T-helper 1 cell treated with Interleukin-12 subunit alpha and Interleukin-12 subunit beta and Interleukin-4 antibody, amounts not matched to agents 30 μg/mL and 1 μg/mL, for 36 hours (primary cell): ENCODE measurements at regions not wholly inside any gene's neighbourhood (a gene's known extent, or its start where the extent isn't known, plus 50 kb on each side); places are given as distances from the start of the nearest gene placed in this dataset.

ENCODE experiments used
- H3K27ac Mint-ChIP-seq: one replicate; pipeline ENCODE4 v1.8.0; 2021; ENCODE audit warnings: mild to moderate bottlenecking, mixed read lengths
- H3K27me3 Mint-ChIP-seq: one replicate; pipeline ENCODE4 v1.8.0; 2021; ENCODE audit warnings: low read depth, mixed read lengths
- H3K36me3 Mint-ChIP-seq: one replicate; pipeline ENCODE4 v1.8.0; 2021; ENCODE audit warnings: low read depth, mixed read lengths
- H3K4me1 Mint-ChIP-seq: one replicate; pipeline ENCODE4 v1.8.0; 2021; ENCODE audit warnings: low read depth, mixed read lengths
- H3K4me3 Mint-ChIP-seq: one replicate; pipeline ENCODE4 v1.8.0; 2021; ENCODE audit warnings: mild to moderate bottlenecking, moderate library complexity, mixed read lengths
- H3K9me3 Mint-ChIP-seq: one replicate; pipeline ENCODE4 v1.8.0; 2021; ENCODE audit warnings: mixed read lengths

DNA sequence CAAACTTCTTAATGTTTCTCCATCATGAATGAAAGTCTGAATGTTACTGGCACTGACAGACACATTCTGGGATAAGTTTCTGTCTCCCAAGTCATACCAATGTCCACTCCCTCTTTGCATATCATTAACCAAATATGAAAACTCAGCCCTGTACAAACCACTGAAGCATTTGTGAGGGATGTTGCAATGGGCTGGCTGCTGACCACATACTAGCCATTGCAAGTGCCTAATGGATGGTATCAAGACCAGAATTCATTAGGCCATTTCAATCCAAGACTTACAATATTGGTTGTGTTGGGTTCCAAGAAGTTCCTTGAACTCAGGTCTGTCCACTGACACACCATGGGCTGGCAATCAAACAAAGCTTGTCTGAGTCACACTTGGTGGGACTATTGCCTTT, 73.8 kb downstream of the CBLN2 start:
- H3K27me3 Mint-ChIP-seq: no peaks in the 10 kb centered on the region
- no peak overlapping the region for H3K27ac Mint-ChIP-seq
- no peaks in the 10 kb centered on the region for H3K9me3 Mint-ChIP-seq
- no peaks in the 10 kb centered on the region for H3K4me1 Mint-ChIP-seq
- no peaks in the 10 kb centered on the region for H3K36me3 Mint-ChIP-seq
- no peak overlapping the region for H3K4me3 Mint-ChIP-seq

DNA sequence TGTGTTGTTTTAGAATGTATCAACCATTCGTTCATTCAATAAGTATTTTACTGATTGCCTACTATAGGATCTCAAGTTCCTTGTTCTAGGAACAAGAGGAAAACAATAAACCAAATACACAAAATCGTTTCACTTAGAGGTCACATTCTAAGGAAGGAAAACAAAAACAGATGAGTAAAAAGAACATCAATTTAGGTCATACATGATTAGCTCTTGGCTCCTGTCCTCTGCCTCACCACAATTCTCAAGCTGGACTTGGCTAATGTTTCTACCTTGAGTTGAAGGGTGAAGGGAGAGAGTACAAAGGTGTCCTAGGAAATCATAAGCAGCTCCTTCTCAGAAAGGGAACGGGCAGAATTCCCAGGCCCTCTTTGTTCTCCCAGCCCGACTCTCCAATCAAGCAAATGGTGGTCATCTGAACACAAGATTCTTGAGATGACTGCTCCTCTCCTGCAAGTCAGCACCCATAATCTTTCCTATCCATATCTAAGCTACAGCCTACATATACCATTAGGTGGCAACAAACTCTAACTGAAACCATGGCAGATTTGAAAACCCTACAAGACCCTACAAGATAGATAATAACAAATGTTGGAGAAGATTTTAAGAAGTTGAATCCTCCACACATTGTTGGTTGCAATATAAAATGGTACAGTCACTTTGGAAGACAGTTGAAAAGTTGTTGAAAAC, 76.0 kb downstream of the CBLN2 start:
- Mint-ChIP-seq H3K27ac (no peak overlapping the region), H3K27me3 (no peaks in the 10 kb centered on the region), H3K4me3 (no peak overlapping the region), H3K4me1 (no peaks in the 10 kb centered on the region), H3K9me3 (no peaks in the 10 kb centered on the region), H3K36me3 (no peaks in the 10 kb centered on the region)

DNA sequence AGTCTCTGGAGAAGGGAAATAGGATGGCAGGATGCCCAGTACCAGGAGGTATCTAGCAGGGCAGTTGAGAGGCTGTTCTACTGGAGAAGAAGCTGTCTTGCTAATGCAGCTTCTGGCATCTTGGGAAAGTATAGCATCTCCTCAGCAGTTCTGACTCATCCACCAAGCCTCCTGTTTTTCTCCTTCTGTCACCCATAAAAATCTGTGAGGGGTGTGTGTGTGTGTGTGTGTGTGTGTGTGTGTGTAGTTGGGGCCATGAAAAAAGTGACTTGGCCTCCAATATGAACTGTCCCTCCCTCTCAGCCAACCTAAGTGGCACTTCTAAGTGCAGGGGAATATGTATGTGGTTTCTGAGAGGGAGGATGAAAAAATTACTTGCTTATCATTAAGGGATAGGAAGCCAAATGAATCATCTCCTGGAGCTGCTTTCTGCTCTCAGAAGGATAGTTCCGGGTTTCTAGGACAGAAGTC, 83.9 kb downstream of the CBLN2 start:
- no peaks in the 10 kb centered on the region for H3K9me3 Mint-ChIP-seq
- no peak overlapping the region for H3K4me3 Mint-ChIP-seq
- no peaks in the 10 kb centered on the region for H3K4me1 Mint-ChIP-seq
- H3K27ac Mint-ChIP-seq: no peak overlapping the region
- H3K36me3 Mint-ChIP-seq: no peaks in the 10 kb centered on the region
- H3K27me3 Mint-ChIP-seq: no peaks in the 10 kb centered on the region

DNA sequence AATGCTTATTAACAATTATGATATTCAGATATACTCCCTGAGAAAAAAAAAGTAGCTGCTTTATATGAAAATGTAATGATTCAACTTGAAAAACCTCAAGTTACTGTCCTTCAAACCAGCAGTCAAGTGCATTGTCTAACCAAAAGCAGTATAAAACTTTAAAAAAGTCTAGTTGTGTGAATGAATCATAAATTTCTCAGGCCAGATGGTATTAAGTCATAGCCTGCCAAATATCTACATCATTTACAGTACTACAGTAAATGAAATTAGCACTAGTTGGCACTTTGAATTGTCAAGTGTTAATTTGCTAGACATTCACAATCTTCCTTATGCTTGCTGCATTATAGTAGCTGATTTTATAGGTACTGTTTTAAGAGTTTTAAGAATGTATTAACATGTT, 85.9 kb downstream of the CBLN2 start:
- Mint-ChIP-seq H3K27ac (no peak overlapping the region), H3K9me3 (no peaks in the 10 kb centered on the region), H3K36me3 (no peaks in the 10 kb centered on the region), H3K4me1 (no peaks in the 10 kb centered on the region), H3K27me3 (no peaks in the 10 kb centered on the region), H3K4me3 (no peak overlapping the region)

DNA sequence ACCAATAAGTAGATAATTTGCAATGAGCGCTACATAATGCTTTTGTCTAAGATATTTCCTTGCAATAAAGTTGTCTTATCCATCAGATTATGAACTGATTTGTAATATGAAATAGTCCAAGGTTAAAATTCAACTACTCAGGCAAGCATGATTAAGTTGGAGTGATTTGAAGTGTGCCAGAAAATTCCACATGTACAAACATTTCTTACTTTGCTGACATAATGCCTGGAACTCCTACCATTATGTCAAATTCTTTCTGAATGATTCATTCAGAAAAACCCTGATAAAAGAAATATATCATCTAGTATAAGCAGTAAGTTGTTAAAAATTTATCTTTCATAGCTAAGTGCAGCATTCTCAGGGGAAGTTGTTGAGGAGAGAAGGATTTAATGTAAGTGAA, 87.3 kb downstream of the CBLN2 start:
- H3K9me3 Mint-ChIP-seq: peaks cover 7% of the 10 kb centered on the region
- H3K27me3 Mint-ChIP-seq: no peaks in the 10 kb centered on the region
- no peaks in the 10 kb centered on the region for H3K36me3 Mint-ChIP-seq
- no peak overlapping the region for H3K4me3 Mint-ChIP-seq
- H3K27ac Mint-ChIP-seq: no peak overlapping the region
- no peaks in the 10 kb centered on the region for H3K4me1 Mint-ChIP-seq

DNA sequence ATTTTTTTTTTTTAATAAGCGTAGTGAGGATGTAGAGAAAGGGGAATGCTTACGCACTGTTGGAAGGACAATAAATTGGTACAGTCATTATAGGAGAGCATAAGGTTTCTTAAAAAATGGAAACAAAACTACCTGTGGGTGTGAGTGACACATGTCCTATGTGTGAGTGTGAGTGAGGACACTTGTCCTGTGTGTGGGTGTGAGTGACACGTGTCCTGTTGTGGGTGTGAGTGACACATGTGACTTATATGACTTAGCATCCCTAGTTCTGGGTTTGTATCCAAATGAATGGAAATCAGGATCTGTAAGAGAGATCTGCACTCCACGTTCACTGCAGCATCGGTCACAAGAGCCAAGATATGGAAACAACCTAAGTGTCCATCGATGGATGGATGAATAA, 91.8 kb downstream of the CBLN2 start:
- H3K27me3 Mint-ChIP-seq: no peaks in the 10 kb centered on the region
- H3K9me3 Mint-ChIP-seq: peaks cover 8% of the 10 kb centered on the region
- H3K36me3 Mint-ChIP-seq: no peaks in the 10 kb centered on the region
- H3K4me3 Mint-ChIP-seq: no peak overlapping the region
- H3K27ac Mint-ChIP-seq: no peak overlapping the region
- no peaks in the 10 kb centered on the region for H3K4me1 Mint-ChIP-seq

DNA sequence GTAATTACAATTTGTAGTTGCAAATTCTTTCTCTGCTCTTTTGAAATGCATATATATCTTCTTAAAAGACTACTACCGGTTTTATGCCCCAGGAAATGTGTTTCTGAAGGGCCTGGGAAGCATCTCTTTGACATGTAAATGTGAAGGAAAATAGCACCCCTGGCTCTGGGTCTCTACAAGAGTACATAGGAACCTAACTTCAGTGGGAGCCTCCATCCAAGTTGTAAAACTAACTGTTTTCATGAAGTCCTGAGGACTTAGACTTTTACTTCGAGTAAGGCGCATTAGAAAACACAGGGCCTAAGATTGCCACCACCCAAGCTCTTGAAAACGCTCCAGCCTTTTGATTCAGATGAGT, 99.4 kb downstream of the CBLN2 start:
- Mint-ChIP-seq H3K4me1 (no peaks in the 10 kb centered on the region), H3K36me3 (no peaks in the 10 kb centered on the region), H3K27ac (no peak overlapping the region), H3K27me3 (no peaks in the 10 kb centered on the region), H3K9me3 (no peaks in the 10 kb centered on the region), H3K4me3 (no peak overlapping the region)

DNA sequence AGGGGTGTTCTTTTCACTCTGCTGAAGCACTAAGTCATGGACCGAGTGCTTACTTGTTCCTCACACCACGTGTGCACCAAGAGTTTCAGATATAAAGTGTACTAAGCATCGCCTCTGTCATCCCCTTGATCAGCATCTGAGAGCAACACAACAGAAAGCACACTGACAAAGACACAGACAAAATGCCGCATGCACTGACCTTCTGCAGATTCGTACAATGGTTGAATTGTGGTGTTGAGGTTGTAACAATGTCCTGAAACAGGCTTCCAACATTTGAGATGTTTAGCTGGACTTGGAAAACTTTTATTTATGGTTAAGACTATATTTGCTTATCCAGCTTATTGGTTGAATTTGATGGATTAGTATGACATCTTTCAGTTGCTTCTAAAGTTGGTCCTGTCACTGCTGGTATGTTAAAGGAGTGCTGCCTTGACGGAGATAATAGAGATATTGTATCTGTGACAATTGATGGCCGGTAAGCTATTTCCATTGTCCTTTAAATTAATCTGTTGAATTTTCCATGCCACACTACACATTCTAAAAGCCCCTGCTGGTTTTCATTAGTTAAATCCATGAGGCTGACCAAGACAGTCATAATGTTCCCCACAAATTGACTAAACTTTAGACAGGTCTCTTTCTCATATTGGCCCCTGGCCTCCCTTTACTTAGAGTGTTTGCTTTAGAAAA, 99.9 kb downstream of the CBLN2 start:
- Mint-ChIP-seq H3K27ac (no peak overlapping the region), H3K27me3 (no peaks in the 10 kb centered on the region), H3K9me3 (no peaks in the 10 kb centered on the region), H3K4me3 (no peak overlapping the region), H3K4me1 (no peaks in the 10 kb centered on the region), H3K36me3 (no peaks in the 10 kb centered on the region)

DNA sequence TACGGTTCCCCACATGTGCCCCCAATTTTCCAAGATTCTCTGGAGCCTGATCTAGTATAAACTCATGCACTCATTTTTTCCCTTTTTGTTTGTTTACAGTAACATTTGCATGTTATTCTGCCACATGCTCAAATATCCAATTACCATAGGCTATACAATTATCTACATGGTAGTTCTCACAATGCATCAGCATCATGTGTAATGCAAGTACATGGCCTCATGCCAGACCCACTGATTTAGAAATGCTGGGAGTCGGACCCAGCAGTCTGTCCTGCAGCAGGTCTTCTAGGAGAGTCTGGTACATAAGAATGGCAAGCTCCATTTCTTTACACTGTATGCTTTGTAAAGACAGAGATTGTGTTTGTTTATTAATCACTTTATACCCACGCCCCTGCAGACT, 107.7 kb downstream of the CBLN2 start:
- H3K4me1 Mint-ChIP-seq: no peaks in the 10 kb centered on the region
- H3K27me3 Mint-ChIP-seq: no peaks in the 10 kb centered on the region
- no peak overlapping the region for H3K4me3 Mint-ChIP-seq
- no peaks in the 10 kb centered on the region for H3K9me3 Mint-ChIP-seq
- H3K36me3 Mint-ChIP-seq: no peaks in the 10 kb centered on the region
- H3K27ac Mint-ChIP-seq: no peak overlapping the region

DNA sequence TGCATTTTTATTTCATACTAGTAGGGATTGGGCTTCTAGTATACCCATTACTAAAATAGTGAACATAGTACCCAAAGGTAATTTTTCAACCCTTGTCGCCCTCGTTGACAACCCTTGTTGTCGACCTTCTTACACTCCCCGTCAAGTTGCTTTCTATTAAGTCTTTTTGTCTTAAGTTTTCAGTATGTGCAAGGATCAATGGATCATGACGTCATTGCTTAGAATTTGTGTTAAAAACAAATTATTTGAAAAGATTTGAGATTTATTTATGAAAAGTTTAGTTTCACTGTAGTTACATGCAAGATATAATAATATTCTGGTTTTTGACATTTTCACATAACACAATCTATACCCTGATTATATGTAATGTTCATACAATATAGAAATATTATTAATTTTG, 110.4 kb downstream of the CBLN2 start:
- H3K4me3 Mint-ChIP-seq: no peak overlapping the region
- no peaks in the 10 kb centered on the region for H3K36me3 Mint-ChIP-seq
- no peaks in the 10 kb centered on the region for H3K27me3 Mint-ChIP-seq
- H3K9me3 Mint-ChIP-seq: no peaks in the 10 kb centered on the region
- H3K4me1 Mint-ChIP-seq: no peaks in the 10 kb centered on the region
- H3K27ac Mint-ChIP-seq: no peak overlapping the region

DNA sequence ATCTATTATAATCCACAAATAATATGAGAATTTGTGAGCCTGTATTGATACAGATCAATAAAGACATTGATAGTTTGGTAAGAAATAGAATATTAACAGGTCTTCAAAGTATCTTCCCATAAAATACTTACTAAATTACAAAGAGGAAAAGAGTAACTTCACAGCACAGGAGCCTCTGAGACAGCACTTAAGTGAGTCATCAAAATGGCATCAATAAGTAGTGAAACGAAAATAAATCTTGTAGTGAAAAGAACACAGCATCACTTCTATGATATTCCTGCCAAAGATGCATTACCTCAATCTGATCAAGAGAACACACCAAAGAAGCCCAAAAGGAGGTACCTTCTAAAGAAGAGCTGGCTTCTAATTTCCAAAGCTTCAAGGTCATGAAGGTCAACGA, 116.4 kb downstream of the CBLN2 start:
- Mint-ChIP-seq H3K9me3 (peaks cover 4% of the 10 kb centered on the region), H3K27ac (no peak overlapping the region), H3K4me3 (no peak overlapping the region), H3K27me3 (no peaks in the 10 kb centered on the region), H3K36me3 (no peaks in the 10 kb centered on the region), H3K4me1 (no peaks in the 10 kb centered on the region)

DNA sequence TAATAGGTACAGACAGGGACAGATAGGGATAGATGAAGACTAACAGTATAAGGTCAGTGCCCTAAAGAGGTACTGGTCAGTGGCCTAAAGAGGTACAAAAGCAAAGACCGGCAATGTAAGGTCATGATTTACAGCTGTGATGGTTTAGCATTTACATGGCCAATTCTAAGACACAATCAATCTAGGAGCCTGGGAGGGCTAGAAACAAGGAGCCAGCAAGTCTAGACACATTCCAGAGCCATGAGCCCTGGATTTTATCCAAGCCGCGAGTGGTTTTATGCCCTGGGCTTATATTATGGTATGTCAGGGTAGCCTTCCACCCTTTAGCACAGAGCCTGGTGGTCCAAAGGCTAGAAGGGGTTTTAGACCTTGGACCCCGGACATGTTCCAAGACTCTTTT, 124.2 kb downstream of the CBLN2 start:
- Mint-ChIP-seq H3K27ac (no peak overlapping the region), H3K4me1 (no peaks in the 10 kb centered on the region), H3K27me3 (no peaks in the 10 kb centered on the region), H3K36me3 (no peaks in the 10 kb centered on the region), H3K9me3 (no peaks in the 10 kb centered on the region), H3K4me3 (no peak overlapping the region)

DNA sequence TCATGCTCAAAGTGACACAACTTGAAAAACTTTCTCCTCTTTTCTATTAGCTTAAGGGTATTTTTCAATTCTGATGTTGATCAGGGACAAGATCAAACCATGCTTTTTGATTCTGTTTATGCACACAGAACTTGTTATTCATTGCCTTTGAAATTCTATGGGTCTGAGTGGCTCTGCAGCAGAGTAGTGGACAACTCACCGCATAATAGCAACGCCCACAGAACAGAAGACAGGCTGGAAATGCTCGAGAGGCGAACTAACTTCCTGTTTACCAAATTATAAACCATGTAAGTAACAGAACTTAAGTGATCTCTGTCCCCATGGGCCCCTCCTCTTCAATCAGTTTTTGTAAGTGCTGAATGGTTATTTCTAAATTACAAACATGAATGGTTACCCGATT, 131.2 kb downstream of the CBLN2 start:
- Mint-ChIP-seq H3K27me3 (no peaks in the 10 kb centered on the region), H3K4me1 (no peaks in the 10 kb centered on the region), H3K27ac (no peak overlapping the region), H3K36me3 (no peaks in the 10 kb centered on the region), H3K9me3 (peaks cover 6% of the 10 kb centered on the region), H3K4me3 (no peak overlapping the region)

DNA sequence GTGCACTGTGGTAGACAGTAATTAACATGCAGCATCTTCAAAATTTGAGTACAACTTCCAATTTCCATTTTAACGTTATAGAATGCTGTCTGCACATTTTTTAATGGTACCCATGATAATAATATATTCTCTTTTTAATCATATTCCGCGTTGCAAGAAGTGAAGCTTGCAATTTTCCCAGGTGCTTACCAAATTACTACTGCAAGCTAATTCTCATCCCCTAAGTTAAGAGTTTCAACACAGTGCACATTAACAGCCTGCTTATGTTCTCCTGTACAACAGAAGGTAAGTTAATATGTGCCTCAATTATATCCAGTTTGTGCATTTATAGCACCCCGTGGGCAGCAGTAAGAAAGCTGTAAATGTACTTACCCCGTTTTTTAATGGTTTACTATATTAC, 132.9 kb downstream of the CBLN2 start:
- H3K27ac Mint-ChIP-seq: no peak overlapping the region
- H3K27me3 Mint-ChIP-seq: no peaks in the 10 kb centered on the region
- no peaks in the 10 kb centered on the region for H3K36me3 Mint-ChIP-seq
- no peak overlapping the region for H3K4me3 Mint-ChIP-seq
- peaks cover 6% of the 10 kb centered on the region for H3K9me3 Mint-ChIP-seq
- H3K4me1 Mint-ChIP-seq: no peaks in the 10 kb centered on the region

DNA sequence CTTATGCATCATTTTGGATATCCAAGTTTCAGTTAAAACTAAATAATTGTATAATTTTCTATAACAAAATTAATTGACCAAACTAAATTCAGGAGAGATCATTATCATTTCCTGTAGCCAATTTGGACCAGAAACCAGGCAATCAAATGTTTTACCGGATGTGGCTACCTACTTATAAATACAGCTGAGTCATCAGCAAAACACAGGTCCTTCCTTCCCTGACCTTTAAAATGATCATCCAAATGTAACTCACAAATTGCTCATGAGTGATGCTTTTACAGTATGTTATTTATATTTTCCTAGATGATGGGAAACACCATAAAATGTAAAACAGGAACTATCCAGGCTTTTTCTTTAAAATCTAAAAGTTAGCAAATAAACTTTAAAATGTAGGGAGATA, 133.7 kb downstream of the CBLN2 start:
- Mint-ChIP-seq H3K27me3 (no peaks in the 10 kb centered on the region), H3K36me3 (no peaks in the 10 kb centered on the region), H3K9me3 (peaks cover 6% of the 10 kb centered on the region), H3K4me1 (no peaks in the 10 kb centered on the region), H3K4me3 (no peak overlapping the region), H3K27ac (no peak overlapping the region)
